Osteoblast (primary cell): ENCODE measurements at regions not wholly inside any gene's neighbourhood (a gene's known extent, or its start where the extent isn't known, plus 50 kb on each side); places are given as distances from the start of the nearest gene placed in this dataset.
A peak's percentile ranks its signal among the peaks of the same experiment; 100 is the strongest.

ENCODE experiments used
- DNase-seq: peaks from one replicate; pipeline ENCODE4 v3.0.0; 2011; ENCODE audit warnings: low spot score, mixed read lengths; ENCODE audit not compliant: insufficient read length; ENCODE audit errors: missing footprints
- H2AFZ ChIP-seq: 2 replicates; pipeline ENCODE4 v1.6.0; 2011; ENCODE audit warnings: mild to moderate bottlenecking, low read length
- H3K27ac ChIP-seq: 2 replicates; pipeline ENCODE4 v1.5.1; 2011; ENCODE audit warnings: mild to moderate bottlenecking, low read depth, low read length, moderate library complexity
- H3K27me3 ChIP-seq: 2 replicates; pipeline ENCODE4 v1.6.0; 2012; ENCODE audit warnings: mild to moderate bottlenecking, control low read depth, inconsistent platforms, low read length, moderate library complexity; ENCODE audit not compliant: insufficient read depth
- H3K36me3 ChIP-seq: 2 replicates; pipeline ENCODE4 v1.5.1; 2011; ENCODE audit warnings: mild to moderate bottlenecking, low read length, control low read depth, moderate library complexity; ENCODE audit not compliant: insufficient read depth
- H3K4me1 ChIP-seq: 2 replicates; pipeline ENCODE4 v1.5.1; 2011; ENCODE audit warnings: mild to moderate bottlenecking, low read length, control low read depth, moderate library complexity; ENCODE audit not compliant: insufficient read depth
- H3K4me2 ChIP-seq: 2 replicates; pipeline ENCODE4 v1.6.0; 2011; ENCODE audit warnings: mild to moderate bottlenecking, low read length; ENCODE audit not compliant: insufficient read depth
- H3K4me3 ChIP-seq: fragments of 200-600 bp; sonication (generic); 3 replicates; pipeline ENCODE4 v1.5.1; 2012; ENCODE audit warnings: mild to moderate bottlenecking, low read length, inconsistent platforms; ENCODE audit not compliant: insufficient read depth
- H3K79me2 ChIP-seq: 2 replicates; pipeline ENCODE4 v1.6.0; 2012; ENCODE audit warnings: mild to moderate bottlenecking, low read length, control low read depth, inconsistent platforms; ENCODE audit not compliant: insufficient read depth
- H3K9me3 ChIP-seq: 2 replicates; pipeline ENCODE4 v1.5.1; 2011; ENCODE audit warnings: low read depth, low read length, control low read depth
- H4K20me1 ChIP-seq: 2 replicates; pipeline ENCODE4 v1.6.0; 2012; ENCODE audit warnings: mild to moderate bottlenecking, low read length, control low read depth; ENCODE audit not compliant: insufficient read depth
- CTCF ChIP-seq: IDR thresholded peaks from 2 replicates; pipeline ENCODE4 v1.5.1; 2011; ENCODE audit warnings: mild to moderate bottlenecking, low read depth, low read length, moderate library complexity; ENCODE audit errors: extremely low read depth

GRCh38 chr2:145043399-145043834 lies 523.5 kb upstream of the ZEB2 start:
- Histone ChIP-seq H3K4me3 (no peak overlapping the region), H3K79me2 (peaks cover 10% of the 10 kb centered on the region), H4K20me1 (no peaks in the 10 kb centered on the region), H3K4me1 (peaks cover 16% of the 10 kb centered on the region), H3K27ac (no peak overlapping the region), H3K4me2 (no peak overlapping the region), H3K36me3 (no peaks in the 10 kb centered on the region), H2AFZ (peak overlapping the region; percentile 32), H3K9me3 (no peaks in the 10 kb centered on the region), H3K27me3 (no peaks in the 10 kb centered on the region)
- no peak for TF ChIP-seq CTCF
- DNase-seq: no peak

GRCh38 chr2:145041706-145042105 lies 521.8 kb upstream of the ZEB2 start:
- H3K79me2 ChIP-seq: peaks cover 17% of the 10 kb centered on the region
- no peaks in the 10 kb centered on the region for H3K36me3 ChIP-seq
- no peaks in the 10 kb centered on the region for H3K9me3 ChIP-seq
- peak overlapping the region; percentile 7 for H2AFZ ChIP-seq
- H4K20me1 ChIP-seq: no peaks in the 10 kb centered on the region
- peaks cover 31% of the 10 kb centered on the region for H3K4me1 ChIP-seq
- no peaks in the 10 kb centered on the region for H3K27me3 ChIP-seq
- peak overlapping the region; percentile 4 for H3K4me2 ChIP-seq
- H3K4me3 ChIP-seq: no peak overlapping the region
- no peak for TF ChIP-seq CTCF
- DNase-seq: no peak
- no peak overlapping the region for H3K27ac ChIP-seq

- Histone ChIP-seq H3K36me3 (no peaks in the 10 kb centered on the region), H3K4me1 (peaks cover 38% of the 10 kb centered on the region), H3K4me3 (no peak overlapping the region), H3K4me2 (no peak overlapping the region), H3K79me2 (peaks cover 17% of the 10 kb centered on the region), H4K20me1 (no peaks in the 10 kb centered on the region), H3K9me3 (no peaks in the 10 kb centered on the region), H3K27me3 (no peaks in the 10 kb centered on the region), H2AFZ (no peak overlapping the region), H3K27ac (peak overlapping the region; percentile 6)
- no peak for DNase-seq
- no peak for TF ChIP-seq CTCF
These were observed 520.5 kb upstream of the ZEB2 start for GRCh38 chr2:145040433-145040832.

- Histone ChIP-seq H2AFZ (peak overlapping the region; percentile 71), H3K9me3 (no peaks in the 10 kb centered on the region), H3K79me2 (peaks cover 31% of the 10 kb centered on the region), H3K4me1 (peaks cover 34% of the 10 kb centered on the region), H3K4me2 (peak overlapping the region; percentile 78), H3K4me3 (peak overlapping the region; percentile 11), H3K36me3 (no peaks in the 10 kb centered on the region), H3K27ac (peak overlapping the region; percentile 86), H3K27me3 (no peaks in the 10 kb centered on the region), H4K20me1 (no peaks in the 10 kb centered on the region)
- DNase-seq: no peak
- no peak for TF ChIP-seq CTCF
These were observed 518.2 kb upstream of the ZEB2 start for GRCh38 chr2:145038041-145038525.
